ENCODE measurements at regions not wholly inside any gene's neighbourhood (a gene's known extent, or its start where the extent isn't known, plus 50 kb on each side); places are given as distances from the start of the nearest gene placed in this dataset.

GRCh38 chr12:102593134-102593533, 112.8 kb upstream of the IGF1 start:
- Histone ChIP-seq H3K27ac (ENCODE audit: low read depth, low read length) (no peak overlapping the region), H3K4me1 (ENCODE audit: control insufficient read depth, insufficient read depth, low read length) (no peaks in the 10 kb centered on the region), H3K36me3 (ENCODE audit: control insufficient read depth, insufficient read depth, low read length) (no peaks in the 10 kb centered on the region), H3K9me3 (ENCODE audit: control insufficient read depth, insufficient read depth, low read length) (no peaks in the 10 kb centered on the region), H3K4me3 (ENCODE audit: low read depth, low read length) (no peak overlapping the region), H3K27me3 (ENCODE audit: control insufficient read depth, insufficient read depth, low read length) (no peaks in the 10 kb centered on the region)
- 85% methylated on average over 3 of the region's 4 CpGs for WGBS (ENCODE audit: insufficient coverage)
- no peak for DNase-seq (ENCODE audit: low read depth in 4 of 6, low spot score in 6 of 6)

- Histone ChIP-seq H3K27ac (ENCODE audit: low read depth, low read length) (no peak overlapping the region), H3K4me1 (ENCODE audit: control insufficient read depth, insufficient read depth, low read length) (no peaks in the 10 kb centered on the region), H3K36me3 (ENCODE audit: control insufficient read depth, insufficient read depth, low read length) (no peaks in the 10 kb centered on the region), H3K4me3 (ENCODE audit: low read depth, low read length) (no peak overlapping the region), H3K27me3 (ENCODE audit: control insufficient read depth, insufficient read depth, low read length) (no peaks in the 10 kb centered on the region), H3K9me3 (ENCODE audit: control insufficient read depth, insufficient read depth, low read length) (no peaks in the 10 kb centered on the region)
- no peak for DNase-seq (ENCODE audit: low read depth in 4 of 6, low spot score in 6 of 6)
- 81% methylated on average over 2 of the region's 3 CpGs for WGBS (ENCODE audit: insufficient coverage)
These were observed 111.8 kb upstream of the IGF1 start for GRCh38 chr12:102592134-102592533.

GRCh38 chr12:102573237-102573636, 92.9 kb upstream of the IGF1 start:
- Histone ChIP-seq H3K27me3 (ENCODE audit: control insufficient read depth, insufficient read depth, low read length) (no peaks in the 10 kb centered on the region), H3K27ac (ENCODE audit: low read depth, low read length) (no peak overlapping the region), H3K4me3 (ENCODE audit: low read depth, low read length) (no peak overlapping the region), H3K4me1 (ENCODE audit: control insufficient read depth, insufficient read depth, low read length) (no peaks in the 10 kb centered on the region), H3K36me3 (ENCODE audit: control insufficient read depth, insufficient read depth, low read length) (no peaks in the 10 kb centered on the region), H3K9me3 (ENCODE audit: control insufficient read depth, insufficient read depth, low read length) (no peaks in the 10 kb centered on the region)
- no CpG with 5 or more reads among the region's 1 CpG for WGBS (ENCODE audit: insufficient coverage)
- no peak for DNase-seq (ENCODE audit: low read depth in 4 of 6, low spot score in 6 of 6)

- Histone ChIP-seq H3K27ac (ENCODE audit: low read depth, low read length) (no peak overlapping the region), H3K27me3 (ENCODE audit: control insufficient read depth, insufficient read depth, low read length) (no peaks in the 10 kb centered on the region), H3K36me3 (ENCODE audit: control insufficient read depth, insufficient read depth, low read length) (no peaks in the 10 kb centered on the region), H3K4me3 (ENCODE audit: low read depth, low read length) (no peak overlapping the region), H3K9me3 (ENCODE audit: control insufficient read depth, insufficient read depth, low read length) (no peaks in the 10 kb centered on the region), H3K4me1 (ENCODE audit: control insufficient read depth, insufficient read depth, low read length) (no peaks in the 10 kb centered on the region)
- 93% methylated on average over 2 of the region's 3 CpGs for WGBS (ENCODE audit: insufficient coverage)
- DNase-seq (ENCODE audit: low read depth in 4 of 6, low spot score in 6 of 6): no peak
These were observed 91.5 kb upstream of the IGF1 start for GRCh38 chr12:102571889-102572288.

GRCh38 chr12:102570256-102570655, 89.9 kb upstream of the IGF1 start:
- H3K27ac ChIP-seq (ENCODE audit: low read depth, low read length): no peak overlapping the region
- WGBS (ENCODE audit: insufficient coverage): 100% methylated on average over 1 of the region's 2 CpGs
- H3K4me1 ChIP-seq (ENCODE audit: control insufficient read depth, insufficient read depth, low read length): no peaks in the 10 kb centered on the region
- no peaks in the 10 kb centered on the region for H3K27me3 ChIP-seq (ENCODE audit: control insufficient read depth, insufficient read depth, low read length)
- no peak overlapping the region for H3K4me3 ChIP-seq (ENCODE audit: low read depth, low read length)
- DNase-seq (ENCODE audit: low read depth in 4 of 6, low spot score in 6 of 6): peak in 2 of 6 donors; percentile 2 to 84
- H3K36me3 ChIP-seq (ENCODE audit: control insufficient read depth, insufficient read depth, low read length): no peaks in the 10 kb centered on the region
- H3K9me3 ChIP-seq (ENCODE audit: control insufficient read depth, insufficient read depth, low read length): no peaks in the 10 kb centered on the region

- DNase-seq (ENCODE audit: low read depth in 4 of 6, low spot score in 6 of 6): no peak
- H3K27me3 ChIP-seq (ENCODE audit: control insufficient read depth, insufficient read depth, low read length): no peaks in the 10 kb centered on the region
- no CpG with 5 or more reads among the region's 1 CpG for WGBS (ENCODE audit: insufficient coverage)
- H3K9me3 ChIP-seq (ENCODE audit: control insufficient read depth, insufficient read depth, low read length): no peaks in the 10 kb centered on the region
- H3K36me3 ChIP-seq (ENCODE audit: control insufficient read depth, insufficient read depth, low read length): no peaks in the 10 kb centered on the region
- no peak overlapping the region for H3K27ac ChIP-seq (ENCODE audit: low read depth, low read length)
- no peak overlapping the region for H3K4me3 ChIP-seq (ENCODE audit: low read depth, low read length)
- H3K4me1 ChIP-seq (ENCODE audit: control insufficient read depth, insufficient read depth, low read length): no peaks in the 10 kb centered on the region
These were observed 89.4 kb upstream of the IGF1 start for GRCh38 chr12:102569803-102570202.

- peak in 1 of 6 donors; percentile 13 for DNase-seq (ENCODE audit: low read depth in 4 of 6, low spot score in 6 of 6)
- no peaks in the 10 kb centered on the region for H3K4me1 ChIP-seq (ENCODE audit: control insufficient read depth, insufficient read depth, low read length)
- H3K27me3 ChIP-seq (ENCODE audit: control insufficient read depth, insufficient read depth, low read length): no peaks in the 10 kb centered on the region
- H3K9me3 ChIP-seq (ENCODE audit: control insufficient read depth, insufficient read depth, low read length): no peaks in the 10 kb centered on the region
- no peak overlapping the region for H3K4me3 ChIP-seq (ENCODE audit: low read depth, low read length)
- no peak overlapping the region for H3K27ac ChIP-seq (ENCODE audit: low read depth, low read length)
- 63% methylated on average over 2 of the region's 4 CpGs for WGBS (ENCODE audit: insufficient coverage)
- H3K36me3 ChIP-seq (ENCODE audit: control insufficient read depth, insufficient read depth, low read length): no peaks in the 10 kb centered on the region
These were observed 87.9 kb upstream of the IGF1 start for GRCh38 chr12:102568276-102568675.

- no peak overlapping the region for H3K27ac ChIP-seq (ENCODE audit: low read depth, low read length)
- no peak for DNase-seq (ENCODE audit: low read depth in 4 of 6, low spot score in 6 of 6)
- no peaks in the 10 kb centered on the region for H3K36me3 ChIP-seq (ENCODE audit: control insufficient read depth, insufficient read depth, low read length)
- no peaks in the 10 kb centered on the region for H3K9me3 ChIP-seq (ENCODE audit: control insufficient read depth, insufficient read depth, low read length)
- H3K4me1 ChIP-seq (ENCODE audit: control insufficient read depth, insufficient read depth, low read length): no peaks in the 10 kb centered on the region
- no peak overlapping the region for H3K4me3 ChIP-seq (ENCODE audit: low read depth, low read length)
- no peaks in the 10 kb centered on the region for H3K27me3 ChIP-seq (ENCODE audit: control insufficient read depth, insufficient read depth, low read length)
- 86% methylated on average over 6 of the region's 6 CpGs for WGBS (ENCODE audit: insufficient coverage)
These were observed 86.9 kb upstream of the IGF1 start for GRCh38 chr12:102567031-102567985.

- WGBS (ENCODE audit: insufficient coverage): 0% methylated on average over 1 of the region's 3 CpGs
- no peak overlapping the region for H3K4me3 ChIP-seq (ENCODE audit: low read depth, low read length)
- DNase-seq (ENCODE audit: low read depth in 4 of 6, low spot score in 6 of 6): no peak
- H3K4me1 ChIP-seq (ENCODE audit: control insufficient read depth, insufficient read depth, low read length): no peaks in the 10 kb centered on the region
- H3K36me3 ChIP-seq (ENCODE audit: control insufficient read depth, insufficient read depth, low read length): no peaks in the 10 kb centered on the region
- no peaks in the 10 kb centered on the region for H3K27me3 ChIP-seq (ENCODE audit: control insufficient read depth, insufficient read depth, low read length)
- H3K27ac ChIP-seq (ENCODE audit: low read depth, low read length): no peak overlapping the region
- H3K9me3 ChIP-seq (ENCODE audit: control insufficient read depth, insufficient read depth, low read length): no peaks in the 10 kb centered on the region
These were observed 85.2 kb upstream of the IGF1 start for GRCh38 chr12:102565555-102565954.

- no peaks in the 10 kb centered on the region for H3K9me3 ChIP-seq (ENCODE audit: control insufficient read depth, insufficient read depth, low read length)
- no peaks in the 10 kb centered on the region for H3K4me1 ChIP-seq (ENCODE audit: control insufficient read depth, insufficient read depth, low read length)
- H3K27me3 ChIP-seq (ENCODE audit: control insufficient read depth, insufficient read depth, low read length): no peaks in the 10 kb centered on the region
- no peak overlapping the region for H3K4me3 ChIP-seq (ENCODE audit: low read depth, low read length)
- DNase-seq (ENCODE audit: low read depth in 4 of 6, low spot score in 6 of 6): no peak
- no peak overlapping the region for H3K27ac ChIP-seq (ENCODE audit: low read depth, low read length)
- WGBS (ENCODE audit: insufficient coverage): 100% methylated on average over 1 of the region's 4 CpGs
- H3K36me3 ChIP-seq (ENCODE audit: control insufficient read depth, insufficient read depth, low read length): no peaks in the 10 kb centered on the region
These were observed 83.7 kb upstream of the IGF1 start for GRCh38 chr12:102564026-102564425.
